Left lung (tissue), 4 donors: ENCODE measurements at regions not wholly inside any gene's neighbourhood (a gene's known extent, or its start where the extent isn't known, plus 50 kb on each side); places are given as distances from the start of the nearest gene placed in this dataset.

Source experiments
- ATAC-seq: fragments of 200-7000 bp; cut with Tn5 transposase; one replicate; pipeline ENCODE4 v1.9.1; 2020; ENCODE audit warnings: moderate library complexity
- DNase-seq, 4 donors: peaks; one replicate each; pipeline ENCODE4 v3.0.0-alpha.2; 2013 to 2020
- H3K27ac ChIP-seq, 2 donors: fragments of 200-600 bp; sonication (generic) in 1 of 2; one replicate each; pipeline versions ENCODE4 v1.5.0 to v1.8.0; 2020 to 2021
- H3K27me3 ChIP-seq, 2 donors: fragments of 200-600 bp; sonication (generic) in 1 of 2; one replicate each; pipeline versions ENCODE4 v1.5.0 to v1.8.0; 2020 to 2021
- H3K36me3 ChIP-seq, 2 donors: fragments of 200-600 bp; sonication (generic) in 1 of 2; one replicate each; pipeline versions ENCODE4 v1.5.0 to v1.8.0; 2020 to 2021
- H3K4me1 ChIP-seq, 2 donors: fragments of 200-600 bp; one replicate each; pipeline ENCODE4 v1.8.0; 2021
- H3K4me3 ChIP-seq, 2 donors: fragments of 200-600 bp; sonication (generic) in 1 of 2; one replicate each; pipeline versions ENCODE4 v1.5.0 to v1.8.0; 2020 to 2021; ENCODE audit warnings: mild to moderate bottlenecking in 1 of 2
- H3K9me3 ChIP-seq, 2 donors: fragments of 200-600 bp; sonication (generic) in 1 of 2; one replicate each; pipeline versions ENCODE4 v1.5.0 to v1.8.0; 2020 to 2021
- CTCF ChIP-seq, 2 donors: fragments of 200-600 bp; sonication (generic) in 1 of 2; IDR thresholded peaks; one replicate each; pipeline versions ENCODE4 v1.5.0 to v1.8.0; 2021; ENCODE audit warnings: antibody characterized with exemption in 2 of 2
- intact Hi-C, 2 donors: fragments of 100-400 bp; cut with DNase I; formaldehyde crosslinking; loops; one replicate each; pipeline versions ENCODE4 v1.11.2 to v1.14.2; 2022
- donor health status: DM: no; HTN: yes; CAD: no.
- donor health status: DM: no; HTN: no; CAD: no.

GRCh38 chr13:61908906-61909615 is 493.4 kb upstream of the PCDH20 start:
- no peak for TF ChIP-seq CTCF (IDR thresholded peaks at IDR 0.05)
- Histone ChIP-seq H3K4me3 (no peak overlapping the region), H3K4me1 (no peaks in the 10 kb centered on the region), H3K27ac (no peak overlapping the region), H3K36me3 (no peaks in the 10 kb centered on the region), H3K27me3 (no peaks in the 10 kb centered on the region), H3K9me3 (no peaks in the 10 kb centered on the region)
- intact Hi-C loops, result no loop called here
- ATAC-seq, result no peak
- no peak for DNase-seq

GRCh38 chr13:61905054-61905453 is 489.4 kb upstream of the PCDH20 start:
- Histone ChIP-seq H3K4me1 (no peaks in the 10 kb centered on the region), H3K27ac (no peak overlapping the region), H3K27me3 (no peaks in the 10 kb centered on the region), H3K9me3 (no peaks in the 10 kb centered on the region), H3K36me3 (no peaks in the 10 kb centered on the region), H3K4me3 (no peak overlapping the region)
- intact Hi-C loops, result no loop called here
- no peak for DNase-seq
- no peak for ATAC-seq
- no peak for TF ChIP-seq CTCF (IDR thresholded peaks at IDR 0.05)

GRCh38 chr13:61901946-61902541 is 486.4 kb upstream of the PCDH20 start:
- H3K4me3 ChIP-seq, result no peak overlapping the region
- H3K27me3 ChIP-seq, result no peaks in the 10 kb centered on the region
- no peaks in the 10 kb centered on the region for H3K9me3 ChIP-seq
- no peaks in the 10 kb centered on the region for H3K4me1 ChIP-seq
- ATAC-seq (no peak), DNase-seq (no peak)
- intact Hi-C loops, result no loop called here
- no peaks in the 10 kb centered on the region for H3K36me3 ChIP-seq
- H3K27ac ChIP-seq, result no peak overlapping the region
- TF ChIP-seq CTCF (IDR thresholded peaks at IDR 0.05), result no peak

GRCh38 chr13:61900033-61900432 is 484.4 kb upstream of the PCDH20 start:
- Histone ChIP-seq H3K4me1 (no peaks in the 10 kb centered on the region), H3K9me3 (no peaks in the 10 kb centered on the region), H3K27me3 (no peaks in the 10 kb centered on the region), H3K4me3 (no peak overlapping the region), H3K36me3 (no peaks in the 10 kb centered on the region), H3K27ac (no peak overlapping the region)
- ATAC-seq (no peak), DNase-seq (no peak)
- intact Hi-C loops, result no loop called here
- no peak for TF ChIP-seq CTCF (IDR thresholded peaks at IDR 0.05)

GRCh38 chr13:61898207-61898606 is 482.6 kb upstream of the PCDH20 start:
- Histone ChIP-seq H3K4me1 (no peaks in the 10 kb centered on the region), H3K36me3 (no peaks in the 10 kb centered on the region), H3K27me3 (no peaks in the 10 kb centered on the region), H3K27ac (no peak overlapping the region), H3K9me3 (no peaks in the 10 kb centered on the region), H3K4me3 (no peak overlapping the region)
- intact Hi-C loops, result no loop called here
- ATAC-seq, result no peak
- DNase-seq, result no peak
- no peak for TF ChIP-seq CTCF (IDR thresholded peaks at IDR 0.05)
